H1 (cell line): ENCODE measurements at regions not wholly inside any gene's neighbourhood (a gene's known extent, or its start where the extent isn't known, plus 50 kb on each side); places are given as distances from the start of the nearest gene placed in this dataset.

ENCODE experiments used
- CTCF ChIA-PET: fragments of 300-600 bp; sonication (Branson Sonifier 250); formaldehyde crosslinking; loops from one replicate; lab custom pipeline; 2021; ENCODE audit not compliant: partially characterized antibody; lab: Charles Lee
- POLR2A ChIA-PET: fragments of 300-600 bp; sonication (Branson Sonifier 250); formaldehyde crosslinking; loops from one replicate; lab custom pipeline; 2021; ENCODE audit warnings: inconsistent platforms; ENCODE audit not compliant: partially characterized antibody; lab: Charles Lee
- DNase-seq, 2 experiments: peaks; one replicate each; pipeline versions ENCODE4 v3.0.0 to v3.0.0-alpha.2; 2010 to 2022; ENCODE audit warnings: low spot score in 2 of 2, low read depth in 1 of 2, mixed read lengths in 1 of 2
- FAIRE-seq: peaks from 2 replicates; lab custom pipeline; 2011; peaks lifted over from hg19 to GRCh38; lab: Jason Lieb, UNC
- H2AFZ ChIP-seq: 2 replicates; pipeline ENCODE4 v1.8.1; 2012; ENCODE audit warnings: low read length, inconsistent platforms
- H2AK5ac ChIP-seq: 2 replicates; pipeline ENCODE4 v1.6.1; 2013; ENCODE audit warnings: low read depth, low read length
- H2BK120ac ChIP-seq: replicated peaks from 2 replicates; pipeline ENCODE3; 2013; ENCODE audit warnings: low read depth, low read length, inconsistent platforms
- H2BK12ac ChIP-seq: 2 replicates; pipeline ENCODE4 v1.6.1; 2013; ENCODE audit warnings: low read depth, low read length
- H2BK15ac ChIP-seq: 2 replicates; pipeline ENCODE4 v1.6.1; 2013; ENCODE audit warnings: low read length
- H2BK20ac ChIP-seq: 2 replicates; pipeline ENCODE4 v1.6.1; 2013; ENCODE audit warnings: low read length
- H2BK5ac ChIP-seq: 2 replicates; pipeline ENCODE4 v1.6.1; 2013; ENCODE audit warnings: low read depth, low read length
- H3K14ac ChIP-seq: 2 replicates; pipeline ENCODE4 v1.6.1; 2013; ENCODE audit warnings: inconsistent platforms; ENCODE audit not compliant: insufficient read length
- H3K18ac ChIP-seq: 2 replicates; pipeline ENCODE4 v1.6.1; 2013; ENCODE audit warnings: low read length; ENCODE audit errors: extremely low read depth
- H3K23ac ChIP-seq: 2 replicates; pipeline ENCODE4 v1.6.1; 2013; ENCODE audit warnings: inconsistent platforms; ENCODE audit not compliant: insufficient read length
- H3K23me2 ChIP-seq: 2 replicates; pipeline ENCODE4 v1.6.1; 2013; ENCODE audit warnings: low read depth, low read length
- H3K27ac ChIP-seq: 2 replicates; pipeline ENCODE4 v1.6.1; 2011; ENCODE audit warnings: low read depth, low read length, inconsistent platforms
- H3K27me3 ChIP-seq, 4 experiments: replicated peaks in 1 of 4; 1 replicate in 1 of 4; 2 replicates in 3 of 4; pipeline versions ENCODE4 v1.6.1 to v1.8.1; 2011 to 2013; ENCODE audit warnings: low read length in 3 of 4, mild to moderate bottlenecking in 3 of 4, inconsistent platforms in 2 of 4, mixed read lengths in 2 of 4, moderate library complexity in 1 of 4; ENCODE audit not compliant: control insufficient read depth in 3 of 4, insufficient read depth in 3 of 4; ENCODE audit errors: extremely low read depth in 1 of 4
- H3K36me3 ChIP-seq, 4 experiments: 2 replicates each; pipeline versions ENCODE4 v1.6.1 to v1.8.1; 2011 to 2013; ENCODE audit warnings: mild to moderate bottlenecking in 4 of 4, low read length in 3 of 4, moderate library complexity in 2 of 4, control low read depth in 1 of 4, inconsistent platforms in 1 of 4; ENCODE audit not compliant: insufficient read depth in 4 of 4, control insufficient read depth in 2 of 4
- H3K4ac ChIP-seq: replicated peaks from 2 replicates; pipeline ENCODE3; 2013; ENCODE audit warnings: low read length, low read depth, mixed read lengths, inconsistent platforms; ENCODE audit not compliant: insufficient read length
- H3K4me1 ChIP-seq, 4 experiments: replicated peaks in 1 of 4; 1 replicate in 1 of 4; 2 replicates in 3 of 4; pipeline versions ENCODE4 v1.6.1 to v1.8.1; 2011 to 2013; ENCODE audit warnings: low read length in 3 of 4, inconsistent platforms in 2 of 4, mixed read lengths in 1 of 4; ENCODE audit not compliant: insufficient read depth in 4 of 4, control insufficient read depth in 3 of 4
- H3K4me2 ChIP-seq, 2 experiments: 2 replicates each; pipeline versions ENCODE4 v1.6.1 to v1.8.1; 2011 to 2013; ENCODE audit warnings: low read depth in 2 of 2, low read length in 2 of 2, control low read depth in 1 of 2, inconsistent platforms in 1 of 2, mild to moderate bottlenecking in 1 of 2; ENCODE audit not compliant: insufficient read depth in 1 of 2
- H3K4me3 ChIP-seq, 4 experiments: fragments of 200-600, 300-600 bp in 1 of 4; sonication (generic), shearing (Covaris generic), sonication (Bioruptor Twin) in 1 of 4; 2 replicates each; pipeline versions ENCODE4 v1.5.1 to v1.8.1; 2011 to 2016; ENCODE audit warnings: low read length in 4 of 4, low read depth in 3 of 4, control low read depth in 2 of 4, inconsistent platforms in 2 of 4, mild to moderate bottlenecking in 2 of 4, mixed read lengths in 1 of 4, moderate library complexity in 1 of 4; ENCODE audit not compliant: insufficient read depth in 2 of 4; ENCODE audit errors: extremely low read depth in 1 of 4
- H3K56ac ChIP-seq: replicated peaks from 2 replicates; pipeline ENCODE3; 2013; ENCODE audit warnings: low read depth, mild to moderate bottlenecking, mixed read lengths, low read length, inconsistent platforms; ENCODE audit not compliant: insufficient read length
- H3K79me1 ChIP-seq: 2 replicates; pipeline ENCODE4 v1.6.1; 2013; ENCODE audit warnings: low read depth, low read length, control low read depth
- H3K79me2 ChIP-seq, 2 experiments: 2 replicates each; pipeline versions ENCODE4 v1.6.1 to v1.8.1; 2012 to 2013; ENCODE audit warnings: low read length in 2 of 2, mild to moderate bottlenecking in 2 of 2, inconsistent platforms in 1 of 2; ENCODE audit not compliant: insufficient read depth in 2 of 2, control insufficient read depth in 1 of 2
- H3K9ac ChIP-seq, 4 experiments: replicated peaks in 1 of 4; 1 replicate in 1 of 4; 2 replicates in 3 of 4; pipeline versions ENCODE4 v1.6.1 to v1.8.1; 2011 to 2013; ENCODE audit warnings: low read depth in 3 of 4, low read length in 3 of 4, control low read depth in 2 of 4, mild to moderate bottlenecking in 2 of 4, moderate library complexity in 2 of 4, inconsistent platforms in 1 of 4; ENCODE audit errors: extremely low read depth in 1 of 4
- H3K9me3 ChIP-seq, 2 experiments: 2 replicates each; pipeline versions ENCODE4 v1.6.1 to v1.8.1; 2012 to 2013; ENCODE audit warnings: mild to moderate bottlenecking in 2 of 2, moderate library complexity in 2 of 2, control low read depth in 1 of 2, inconsistent platforms in 1 of 2, low read depth in 1 of 2, low read length in 1 of 2, mixed read lengths in 1 of 2; ENCODE audit not compliant: insufficient read depth in 2 of 2
- H4K20me1 ChIP-seq, 2 experiments: replicated peaks in 1 of 2; 2 replicates each; pipeline versions ENCODE3 to v1.8.1; 2011 to 2013; ENCODE audit warnings: inconsistent platforms in 2 of 2, low read length in 2 of 2, mild to moderate bottlenecking in 1 of 2; ENCODE audit not compliant: insufficient read depth in 2 of 2, control insufficient read depth in 1 of 2
- H4K5ac ChIP-seq: 2 replicates; pipeline ENCODE4 v1.6.1; 2013; ENCODE audit warnings: low read length, low read depth, mixed read lengths, inconsistent platforms; ENCODE audit not compliant: insufficient read length
- H4K8ac ChIP-seq: 2 replicates; pipeline ENCODE4 v1.8.0; 2013; ENCODE audit warnings: mild to moderate bottlenecking, moderate library complexity, low read length, inconsistent platforms; ENCODE audit not compliant: insufficient read depth; ENCODE audit errors: extremely low read depth
- H4K91ac ChIP-seq: replicated peaks from 2 replicates; pipeline ENCODE3; 2013; ENCODE audit warnings: low read length, mixed read lengths, inconsistent platforms; ENCODE audit not compliant: insufficient read length
- BCL11A ChIP-seq, 2 experiments: IDR thresholded peaks; one replicate each; pipeline ENCODE4 v1.6.1; 2011; ENCODE audit warnings: low read depth in 2 of 2, low read length in 2 of 2, mild to moderate bottlenecking in 2 of 2
- CEBPB ChIP-seq: IDR thresholded peaks from 2 replicates; pipeline ENCODE4 v1.6.1; 2012; ENCODE audit warnings: low read depth, low read length
- CREB1 ChIP-seq: IDR thresholded peaks from 2 replicates; pipeline ENCODE4 v1.6.1; 2012; ENCODE audit warnings: inconsistent platforms
- E2F6 ChIP-seq: IDR thresholded peaks from 2 replicates; pipeline ENCODE4 v1.6.1; 2012; ENCODE audit warnings: inconsistent platforms
- HDAC6 ChIP-seq: IDR thresholded peaks from one replicate; pipeline ENCODE4 v1.7.1; 2012; ENCODE audit warnings: low read depth, mild to moderate bottlenecking, inconsistent platforms, low read length, moderate library complexity
- PHF8 ChIP-seq: fragments of 200-600 bp; sonication (generic); conservative IDR thresholded peaks from 2 replicates; pipeline ENCODE4 v1.7.1; 2012; ENCODE audit warnings: low read depth, mild to moderate bottlenecking, inconsistent platforms, low read length, moderate library complexity
- POU5F1 ChIP-seq: IDR thresholded peaks from 2 replicates; pipeline ENCODE4 v1.6.1; 2011; ENCODE audit warnings: low read depth, mild to moderate bottlenecking, low read length, moderate library complexity
- SIRT6 ChIP-seq: IDR thresholded peaks from one replicate; pipeline ENCODE4 v1.7.1; 2012; ENCODE audit warnings: low read length, inconsistent platforms
- SP1 ChIP-seq: IDR thresholded peaks from 2 replicates; pipeline ENCODE4 v1.6.1; 2011; ENCODE audit warnings: low read depth, low read length
- WGBS, 2 experiments: shearing (Covaris generic) in 1 of 2; methylation state at CpG; one replicate each; pipeline versions ENCODE4 v1.1.6 to v1.1.7; 2013 to 2015; ENCODE audit warnings: low lambda C conversion rate in 2 of 2, mixed read lengths in 2 of 2, inconsistent platforms in 1 of 2, low coverage in 1 of 2, missing lambda C conversion rate in 1 of 2; ENCODE audit not compliant: insufficient replicate concordance in 2 of 2, insufficient coverage in 1 of 2, insufficient read length in 1 of 2; ENCODE audit errors: extremely low coverage in 1 of 2, missing lambda C conversion rate in 1 of 2; 5-methylcytosine and 5-hydroxymethylcytosine counted together

- Histone ChIP-seq H3K9ac (no peak overlapping the region), H4K20me1 (no peaks in the 10 kb centered on the region), H3K23ac (no peak overlapping the region), H3K79me1 (no peaks in the 10 kb centered on the region), H2BK5ac (no peak overlapping the region), H2BK120ac (no peak overlapping the region), H3K14ac (no peak overlapping the region), H3K36me3 (no peaks in the 10 kb centered on the region), H3K27ac (no peak overlapping the region), H4K8ac (no peak overlapping the region), H3K18ac (no peak overlapping the region), H2BK20ac (no peak overlapping the region), H3K27me3 (peaks cover 9 to 16% (median 13%) of the 10 kb centered on the region in 4 experiments; a peak in 5 of 7 replicates), H2BK12ac (no peak overlapping the region), H3K4me2 (no peak overlapping the region), H3K56ac (no peak overlapping the region), H2AFZ (no peak overlapping the region), H4K91ac (no peak overlapping the region), H3K23me2 (no peaks in the 10 kb centered on the region), H3K4ac (no peak overlapping the region), H4K5ac (no peak overlapping the region), H3K9me3 (no peaks in the 10 kb centered on the region), H2BK15ac (no peak overlapping the region), H2AK5ac (no peak overlapping the region), H3K79me2 (no peaks in the 10 kb centered on the region), H3K4me1 (0 out of 7 replicates have a peak, but pooled peaks cover 0 to 3% (median 0%) of the 10 kb centered on the region in 4 experiments), H3K4me3 (no peak overlapping the region)
- ChIA-PET POLR2A (no interaction called here), CTCF (interaction anchor here (1.1 kb wide), 1 partner anchor 14 kb away, joined by 3 read pairs; no protein-coding TSS in a partner anchor)
- FAIRE-seq (no peak), DNase-seq (no peak)
- WGBS, 2 experiments, result 90% methylated on average over 1 of the region's 1 CpG; no CpG with 5 or more reads in 1 of the 2 experiments
- TF ChIP-seq SP1 (no peak), PHF8 (no peak), BCL11A (IDR thresholded peaks at IDR 0.05; ENCODE audit: low read depth in 2 of 2, low read length in 2 of 2) (no peak), CREB1 (no peak), E2F6 (no peak), HDAC6 (no peak), POU5F1 (no peak), CEBPB (no peak), SIRT6 (no peak)
These were observed 2124.4 kb upstream of the PCDH20 start for GRCh38 chr13:63540061-63540460.
